ENCODE measurements at regions not wholly inside any gene's neighbourhood (a gene's known extent, or its start where the extent isn't known, plus 50 kb on each side); places are given as distances from the start of the nearest gene placed in this dataset.

DNA sequence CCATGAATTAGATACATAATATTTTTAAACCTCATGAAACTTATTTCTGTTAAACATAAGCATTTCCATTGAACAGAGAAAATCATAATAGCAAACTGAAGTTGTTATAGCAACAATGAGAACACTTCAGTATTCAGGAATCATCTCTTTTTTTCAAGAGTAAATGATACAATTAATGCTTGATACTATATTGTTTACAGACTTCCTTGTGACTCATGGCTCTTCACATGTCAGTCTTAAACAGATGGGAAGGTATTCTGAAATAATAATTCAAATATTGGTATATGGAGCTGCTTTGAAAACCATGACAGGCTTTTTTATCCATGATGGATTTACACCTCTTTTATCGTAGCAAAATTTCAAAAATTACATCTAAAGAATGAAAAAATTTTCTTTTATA is 226.5 kb upstream of the RBMS1 start:
- TF ChIP-seq, protein P1, sequence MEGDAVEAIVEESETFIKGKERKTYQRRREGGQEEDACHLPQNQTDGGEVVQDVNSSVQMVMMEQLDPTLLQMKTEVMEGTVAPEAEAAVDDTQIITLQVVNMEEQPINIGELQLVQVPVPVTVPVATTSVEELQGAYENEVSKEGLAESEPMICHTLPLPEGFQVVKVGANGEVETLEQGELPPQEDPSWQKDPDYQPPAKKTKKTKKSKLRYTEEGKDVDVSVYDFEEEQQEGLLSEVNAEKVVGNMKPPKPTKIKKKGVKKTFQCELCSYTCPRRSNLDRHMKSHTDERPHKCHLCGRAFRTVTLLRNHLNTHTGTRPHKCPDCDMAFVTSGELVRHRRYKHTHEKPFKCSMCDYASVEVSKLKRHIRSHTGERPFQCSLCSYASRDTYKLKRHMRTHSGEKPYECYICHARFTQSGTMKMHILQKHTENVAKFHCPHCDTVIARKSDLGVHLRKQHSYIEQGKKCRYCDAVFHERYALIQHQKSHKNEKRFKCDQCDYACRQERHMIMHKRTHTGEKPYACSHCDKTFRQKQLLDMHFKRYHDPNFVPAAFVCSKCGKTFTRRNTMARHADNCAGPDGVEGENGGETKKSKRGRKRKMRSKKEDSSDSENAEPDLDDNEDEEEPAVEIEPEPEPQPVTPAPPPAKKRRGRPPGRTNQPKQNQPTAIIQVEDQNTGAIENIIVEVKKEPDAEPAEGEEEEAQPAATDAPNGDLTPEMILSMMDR (conservative IDR thresholded peaks at IDR 0.05), result no peak
- H3K27ac ChIP-seq, result no peak overlapping the region

GRCh38 chr2:160721089-160722040 is 227.8 kb upstream of the RBMS1 start:
- TF ChIP-seq, protein P1 (conservative IDR thresholded peaks at IDR 0.05), result no peak
- H3K27ac ChIP-seq, result no peak overlapping the region

- no peak overlapping the region for H3K27ac ChIP-seq
- TF ChIP-seq, protein P1 (conservative IDR thresholded peaks at IDR 0.05), result no peak
Measured at GRCh38 chr2:160726046-160726445, 232.4 kb upstream of the RBMS1 start.

- no peak overlapping the region for H3K27ac ChIP-seq
- TF ChIP-seq, protein P1 (conservative IDR thresholded peaks at IDR 0.05), result no peak
Measured at GRCh38 chr2:160730296-160730995, 236.8 kb upstream of the RBMS1 start.

DNA sequence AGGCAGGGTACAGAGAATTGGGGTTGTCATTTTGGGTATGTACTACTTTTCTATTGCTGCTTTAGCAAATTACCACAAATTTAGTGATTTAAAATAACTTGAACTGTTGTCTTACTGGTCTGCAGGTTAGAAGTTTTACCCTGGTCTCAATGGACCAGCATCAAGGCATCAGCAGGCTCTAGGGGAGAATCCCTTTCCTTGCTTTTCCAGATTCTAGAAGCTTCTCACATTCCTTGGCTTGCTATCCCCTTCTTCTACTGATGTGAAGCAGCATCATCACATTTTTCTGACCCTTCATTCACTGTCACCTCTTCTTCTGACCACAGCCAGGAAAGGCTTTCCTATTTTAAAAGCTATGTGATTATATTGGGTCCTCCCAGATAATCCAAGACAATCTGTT is 237.8 kb upstream of the RBMS1 start:
- no peak overlapping the region for H3K27ac ChIP-seq
- TF ChIP-seq, protein P1 (conservative IDR thresholded peaks at IDR 0.05), result no peak

DNA sequence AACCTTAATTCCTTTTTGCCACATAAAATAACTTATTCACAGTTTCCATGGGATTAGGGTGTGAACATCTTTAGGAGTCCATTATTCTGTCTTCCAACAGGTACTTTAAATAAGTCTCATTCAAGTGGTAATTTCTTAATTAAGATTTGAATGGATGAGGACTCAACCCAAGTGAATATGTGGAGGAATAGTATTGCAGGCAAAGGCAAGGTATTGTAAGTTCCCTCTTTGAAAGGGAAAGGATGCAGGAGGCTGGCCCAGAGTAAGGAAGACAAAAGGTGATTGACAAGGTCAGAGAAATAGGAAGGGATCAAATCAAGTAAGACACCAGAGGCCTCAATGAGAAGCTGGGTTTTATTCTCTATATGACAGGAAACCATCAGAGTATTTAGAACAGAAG is 238.2 kb upstream of the RBMS1 start:
- no peak overlapping the region for H3K27ac ChIP-seq
- TF ChIP-seq, protein P1 (conservative IDR thresholded peaks at IDR 0.05), result no peak

- TF ChIP-seq, protein P1 (conservative IDR thresholded peaks at IDR 0.05), result no peak
- no peak overlapping the region for H3K27ac ChIP-seq
Measured at GRCh38 chr2:160735696-160736095, 242.1 kb upstream of the RBMS1 start.
